IPS-NIHi7 (cell line): ENCODE measurements at regions not wholly inside any gene's neighbourhood (a gene's known extent, or its start where the extent isn't known, plus 50 kb on each side); places are given as distances from the start of the nearest gene placed in this dataset.
"Not testable (repeated sequence)": the region's sequence is repeated elsewhere in the genome, so short reads cannot be mapped to it uniquely, and the experiment has no call there.

Source experiments
- DNase-seq: peaks from one replicate; pipeline ENCODE4 v3.0.0; 2012; ENCODE audit warnings: mixed read lengths; ENCODE audit errors: extremely low spot score

GRCh38 chr21:38039841-38040240 lies 123.6 kb upstream of the KCNJ6 start:
- DNase-seq = no peak

DNA sequence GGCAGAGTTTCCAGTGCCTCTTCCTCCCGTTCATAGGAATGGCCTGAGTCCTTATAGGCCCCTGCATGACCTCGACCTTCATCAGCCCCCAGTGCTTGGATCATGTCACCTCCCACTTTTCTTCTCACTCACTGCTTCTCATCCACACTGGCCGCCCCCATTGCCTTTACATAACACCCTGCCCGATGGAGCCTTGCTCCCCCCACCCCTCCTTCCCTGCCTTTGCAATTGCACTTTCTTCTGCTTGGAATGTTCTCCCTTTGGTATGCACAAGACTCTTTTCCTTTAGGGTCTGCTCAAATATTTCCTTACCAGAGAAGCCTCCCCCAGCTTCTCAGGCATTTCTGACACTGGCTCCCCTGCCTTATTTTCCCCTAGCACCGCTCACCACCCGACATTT lies 125.2 kb upstream of the KCNJ6 start:
- DNase-seq = peak; percentile 23

DNA sequence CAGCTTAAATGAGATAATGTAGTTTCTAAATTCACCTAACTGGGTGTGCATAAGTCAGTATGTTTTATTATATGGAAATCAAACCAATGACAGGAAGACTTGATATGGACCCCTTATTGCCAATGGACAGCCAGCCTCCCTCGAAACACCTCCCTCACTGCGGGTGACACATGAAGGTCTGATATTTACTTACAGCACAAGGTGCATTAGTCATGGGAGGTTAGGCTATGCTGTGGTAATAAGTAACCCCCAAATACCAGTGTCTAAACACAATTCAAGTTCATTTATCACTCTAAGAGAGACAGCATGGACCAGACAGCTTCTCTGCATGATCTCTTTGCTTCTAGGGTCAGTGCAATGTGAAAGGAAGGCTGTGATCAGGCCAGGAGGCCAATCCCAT lies 126.0 kb upstream of the KCNJ6 start:
- DNase-seq = no peak

GRCh38 chr21:38048167-38048566 lies 131.9 kb upstream of the KCNJ6 start:
- DNase-seq = no peak

DNA sequence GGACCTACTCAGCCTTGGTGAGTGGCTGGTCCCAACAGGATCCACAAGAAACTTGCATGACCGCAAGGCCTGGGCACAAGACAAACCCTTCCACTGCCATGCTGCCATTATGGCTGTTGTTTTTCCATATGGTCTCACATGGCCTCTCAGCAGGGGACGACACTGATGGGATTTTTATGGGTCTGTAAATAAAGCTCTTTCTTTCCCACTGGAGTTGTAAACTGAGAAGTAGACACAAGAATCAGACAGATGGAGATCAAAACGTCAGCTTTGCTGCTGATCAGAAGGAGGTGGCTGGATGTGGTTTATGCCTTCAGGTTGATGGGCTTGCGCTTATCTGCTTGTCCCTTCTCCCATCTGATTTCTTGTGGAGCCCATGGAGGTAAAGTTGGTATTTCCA lies 138.1 kb upstream of the KCNJ6 start:
- DNase-seq = no peak

- no peak for DNase-seq
Observed at GRCh38 chr21:38056481-38056880, 140.2 kb upstream of the KCNJ6 start.

DNA sequence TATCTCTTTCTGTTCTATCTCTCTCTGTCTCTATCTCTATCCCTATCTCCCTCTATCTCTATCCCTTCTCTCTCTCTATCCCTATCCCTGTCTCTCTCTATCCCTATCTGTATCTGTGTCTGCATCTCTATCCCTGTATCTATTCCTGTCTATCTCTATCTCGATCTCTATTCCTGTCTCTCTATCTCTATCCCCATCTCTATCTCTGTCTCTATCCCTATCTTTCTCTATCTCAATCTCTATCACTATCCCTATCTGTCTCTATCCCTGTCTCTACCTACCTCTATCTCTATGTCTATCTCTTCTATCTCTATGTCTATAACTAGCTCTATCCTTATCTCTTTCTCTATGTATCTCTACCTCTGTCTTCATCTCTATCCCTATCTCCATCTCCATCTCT lies 141.4 kb upstream of the KCNJ6 start:
- DNase-seq = no peak

- DNase-seq = no peak
Observed at GRCh38 chr21:38060533-38060932, 144.3 kb upstream of the KCNJ6 start.

DNA sequence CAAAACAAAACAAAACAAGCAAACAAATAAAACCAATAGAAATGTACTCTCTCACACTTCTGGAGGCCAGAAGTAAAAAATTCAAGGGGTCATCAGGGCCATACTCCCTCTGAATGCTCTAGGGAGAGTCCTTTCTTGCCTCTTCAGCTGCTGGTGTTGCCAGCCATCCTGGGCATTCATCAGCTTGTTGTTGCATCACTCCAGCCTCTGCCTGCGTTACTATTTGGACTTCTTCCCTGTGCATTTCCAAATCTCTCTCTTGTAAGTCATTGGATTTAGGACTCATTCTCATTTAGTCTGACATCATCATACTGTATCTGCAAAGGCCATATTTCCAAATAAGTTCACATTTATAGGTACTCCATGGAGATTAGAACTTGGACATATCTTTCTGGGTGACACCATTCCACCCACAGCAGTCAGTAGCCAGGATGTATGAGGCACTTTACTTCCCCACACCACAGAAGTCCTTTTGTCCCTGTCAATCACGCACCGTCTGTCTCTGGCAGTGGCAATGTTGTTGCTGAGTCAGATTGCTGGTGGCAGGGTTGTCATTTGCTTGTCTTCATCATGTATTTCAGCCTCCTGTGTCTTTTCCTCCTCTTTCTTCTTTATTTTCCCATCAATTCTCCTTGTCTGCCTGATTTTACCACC lies 151.0 kb upstream of the KCNJ6 start:
- DNase-seq = no peak

- no peak for DNase-seq
Observed at GRCh38 chr21:38072489-38072888, 156.2 kb upstream of the KCNJ6 start.

DNA sequence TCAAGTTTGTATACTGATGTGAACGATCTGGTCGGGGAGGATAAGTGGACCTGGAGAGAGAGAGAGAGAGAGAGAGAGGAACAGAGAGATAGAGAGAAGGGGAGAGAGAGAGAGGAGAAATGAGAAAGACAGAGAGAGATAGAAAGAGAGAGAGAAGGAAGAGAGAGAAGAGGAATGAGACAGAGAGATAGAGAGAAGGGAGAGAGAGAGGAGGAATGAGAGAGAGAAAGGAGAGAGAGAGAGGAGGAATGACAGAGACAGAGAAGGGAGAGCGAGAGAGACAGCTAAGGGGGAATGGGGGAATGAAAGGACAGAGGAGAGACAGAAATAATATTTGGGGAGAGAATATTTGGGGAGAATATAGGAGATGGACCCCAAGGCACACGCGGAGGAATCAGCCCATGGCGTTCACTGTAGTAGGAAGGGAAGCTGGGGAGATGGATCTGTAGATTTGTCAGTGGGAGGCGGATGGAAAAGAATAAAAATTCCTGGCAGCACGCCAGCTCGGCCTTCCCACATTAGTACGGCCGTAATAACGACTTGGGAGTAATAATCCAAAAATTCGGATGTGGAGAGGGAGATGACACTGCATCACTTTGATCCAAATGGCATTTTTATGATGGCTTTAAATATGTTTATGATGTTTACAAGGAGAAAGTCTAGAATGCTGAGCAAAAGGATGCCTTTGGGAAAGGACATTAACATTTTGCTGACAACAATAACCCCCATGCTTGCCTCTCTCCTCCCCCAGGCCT lies 159.8 kb upstream of the KCNJ6 start:
- DNase-seq = no peak

DNA sequence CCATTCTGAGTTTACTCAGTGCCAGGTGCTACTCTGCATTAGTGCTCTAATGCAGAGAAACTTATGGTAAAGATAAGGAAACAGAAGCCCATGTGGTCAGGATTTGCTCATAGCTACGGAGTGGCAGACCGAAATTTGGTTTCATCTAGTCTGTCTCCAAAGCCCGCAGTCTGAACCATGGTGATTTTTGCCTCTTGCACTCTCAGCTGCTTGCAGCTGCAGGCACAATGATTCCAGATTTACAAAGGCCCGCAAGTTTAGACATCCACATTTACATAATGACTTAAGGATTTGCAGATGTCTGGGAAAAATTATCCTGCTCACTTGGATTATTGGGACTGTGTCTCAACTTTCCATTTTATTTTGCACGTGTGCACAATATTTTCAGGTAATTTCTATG lies 161.3 kb upstream of the KCNJ6 start:
- DNase-seq = no peak

DNA sequence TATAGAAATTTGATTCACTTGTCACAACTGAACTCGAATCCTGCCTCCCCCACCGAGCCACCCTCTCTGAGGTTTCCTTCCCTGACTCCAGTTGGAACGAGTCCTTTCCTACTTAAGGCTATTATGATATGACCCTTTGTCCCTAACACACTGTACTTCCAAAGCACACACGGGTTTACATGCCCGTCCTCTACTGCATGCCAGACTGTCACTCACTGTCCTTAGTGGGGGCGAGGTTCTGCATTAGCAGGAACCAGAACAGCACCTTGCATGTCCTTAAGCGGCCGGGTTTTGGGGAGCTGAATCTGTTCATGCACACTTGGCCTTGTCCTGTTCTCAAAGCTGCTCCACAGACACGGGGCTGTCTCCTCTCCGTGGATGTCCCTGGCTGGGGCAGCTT lies 164.6 kb upstream of the KCNJ6 start:
- DNase-seq = no peak

DNA sequence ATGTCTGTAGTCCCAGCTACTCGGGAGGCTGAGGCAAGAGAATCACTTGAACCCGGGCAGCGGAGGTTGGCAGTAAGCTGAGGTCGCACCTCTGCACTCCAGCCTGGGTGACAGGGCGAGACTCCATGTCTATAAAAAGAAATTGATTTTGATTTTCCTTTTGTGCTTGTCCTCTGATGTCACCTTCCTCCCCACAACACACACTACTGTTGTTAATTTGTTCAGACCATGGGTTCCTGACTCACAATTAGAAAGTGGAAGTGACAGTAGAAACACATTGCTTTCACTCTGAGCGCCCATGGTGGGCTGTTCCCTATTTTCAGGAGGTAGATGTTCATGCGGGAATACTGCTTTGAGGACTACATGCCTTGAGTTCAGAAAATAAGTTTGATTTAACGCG lies 165.5 kb upstream of the KCNJ6 start:
- no peak for DNase-seq

GRCh38 chr21:38082936-38083485 lies 166.8 kb upstream of the KCNJ6 start:
- no peak for DNase-seq

DNA sequence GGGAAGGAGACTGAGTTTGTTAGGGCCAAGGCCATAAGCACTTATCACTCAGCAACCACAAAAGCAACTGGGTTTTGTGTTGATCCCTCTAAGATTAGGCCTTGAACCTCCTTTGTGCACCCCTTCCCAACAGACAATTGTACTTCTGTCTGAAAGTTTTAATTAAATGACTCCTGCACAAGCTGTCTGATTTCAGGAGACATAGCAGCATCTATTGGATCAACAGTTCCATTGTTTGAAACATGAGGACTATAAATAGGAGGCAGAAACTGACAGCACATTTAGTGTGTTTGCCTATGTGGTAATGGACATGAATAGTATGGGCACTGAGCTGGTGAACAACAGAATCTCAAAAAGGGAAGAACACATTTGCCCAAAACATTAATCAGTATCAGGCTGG lies 167.3 kb upstream of the KCNJ6 start:
- no peak for DNase-seq

- no peak for DNase-seq
Observed at GRCh38 chr21:38086580-38086979, 170.2 kb upstream of the KCNJ15 start.

DNA sequence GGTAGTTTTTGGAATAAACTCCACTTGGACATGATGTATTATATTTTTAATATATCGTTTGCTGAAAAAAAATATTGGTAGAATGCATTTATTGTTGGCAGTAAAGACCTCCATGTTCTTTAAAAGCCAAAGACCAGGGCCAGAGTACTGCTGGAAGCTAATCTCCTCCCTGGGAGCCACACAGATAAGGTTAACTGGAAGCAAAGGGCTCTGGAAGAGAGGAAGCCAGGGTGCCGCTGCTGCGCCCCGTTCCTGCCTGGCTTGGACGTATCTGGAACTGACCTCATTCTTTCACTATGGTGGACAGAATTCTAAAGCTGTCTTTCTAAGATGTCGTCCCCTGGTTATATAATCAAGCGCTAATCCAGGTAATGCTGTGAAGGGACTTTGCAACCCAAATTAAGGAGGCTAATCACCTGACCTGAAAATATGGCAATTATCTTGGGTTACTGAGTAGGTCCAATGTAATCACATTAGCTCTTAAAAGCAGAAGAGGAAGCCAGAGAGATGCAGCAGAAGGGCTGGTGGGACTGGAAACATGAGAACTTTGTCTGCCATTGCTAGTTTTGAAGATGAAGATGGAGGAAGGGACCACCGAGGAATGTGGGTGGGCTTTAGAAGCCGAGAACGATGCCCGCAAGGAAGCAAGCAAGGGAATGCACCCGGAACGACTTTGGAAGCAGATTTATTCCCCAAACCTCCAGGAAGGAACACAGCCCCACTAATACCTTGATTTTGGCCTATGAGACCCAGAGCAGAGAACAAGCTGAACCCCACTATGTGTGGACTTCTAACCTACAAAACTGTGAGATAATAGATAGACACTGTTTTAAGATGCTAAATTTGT lies 167.7 kb upstream of the KCNJ15 start:
- no peak for DNase-seq

- DNase-seq = no peak
Observed at GRCh38 chr21:38089763-38090046, 167.1 kb upstream of the KCNJ15 start.

GRCh38 chr21:38091061-38091460 lies 165.7 kb upstream of the KCNJ15 start:
- not testable (repeated sequence) for DNase-seq

- no peak for DNase-seq
Observed at GRCh38 chr21:38092051-38092450, 164.7 kb upstream of the KCNJ15 start.

- DNase-seq = no peak
Observed at GRCh38 chr21:38095220-38095619, 161.6 kb upstream of the KCNJ15 start.

DNA sequence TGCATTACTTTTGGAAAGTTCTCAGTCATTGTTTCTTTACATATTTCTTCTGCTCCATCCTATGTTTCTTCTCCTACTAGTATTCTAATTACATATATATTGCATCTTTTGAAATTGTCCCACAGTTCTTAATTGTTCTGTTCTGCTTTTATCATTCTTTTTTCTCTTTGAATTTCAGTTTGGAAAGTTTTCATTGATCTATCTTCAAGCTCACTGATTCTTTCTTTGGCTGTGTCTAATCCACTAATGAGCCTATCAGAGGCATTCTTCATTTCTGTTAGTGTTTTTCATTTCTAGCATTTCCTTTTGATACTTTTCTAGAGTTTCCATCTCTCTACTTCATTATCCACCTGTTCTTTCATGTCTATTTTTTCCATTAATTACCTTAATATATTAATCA lies 159.0 kb upstream of the KCNJ15 start:
- no peak for DNase-seq
